Left lung (tissue), 4 donors: ENCODE measurements at regions not wholly inside any gene's neighbourhood (a gene's known extent, or its start where the extent isn't known, plus 50 kb on each side); places are given as distances from the start of the nearest gene placed in this dataset.

Experiments
- ATAC-seq: fragments of 200-7000 bp; cut with Tn5 transposase; one replicate; pipeline ENCODE4 v1.9.1; 2020; ENCODE audit warnings: moderate library complexity
- DNase-seq, 4 donors: peaks; one replicate each; pipeline ENCODE4 v3.0.0-alpha.2; 2013 to 2020
- H3K27ac ChIP-seq, 2 donors: fragments of 200-600 bp; sonication (generic) in 1 of 2; one replicate each; pipeline versions ENCODE4 v1.5.0 to v1.8.0; 2020 to 2021
- H3K27me3 ChIP-seq, 2 donors: fragments of 200-600 bp; sonication (generic) in 1 of 2; one replicate each; pipeline versions ENCODE4 v1.5.0 to v1.8.0; 2020 to 2021
- H3K36me3 ChIP-seq, 2 donors: fragments of 200-600 bp; sonication (generic) in 1 of 2; one replicate each; pipeline versions ENCODE4 v1.5.0 to v1.8.0; 2020 to 2021
- H3K4me1 ChIP-seq, 2 donors: fragments of 200-600 bp; one replicate each; pipeline ENCODE4 v1.8.0; 2021
- H3K4me3 ChIP-seq, 2 donors: fragments of 200-600 bp; sonication (generic) in 1 of 2; one replicate each; pipeline versions ENCODE4 v1.5.0 to v1.8.0; 2020 to 2021; ENCODE audit warnings: mild to moderate bottlenecking in 1 of 2
- H3K9me3 ChIP-seq, 2 donors: fragments of 200-600 bp; sonication (generic) in 1 of 2; one replicate each; pipeline versions ENCODE4 v1.5.0 to v1.8.0; 2020 to 2021
- intact Hi-C, 2 donors: fragments of 100-400 bp; cut with DNase I; formaldehyde crosslinking; loops; one replicate each; pipeline versions ENCODE4 v1.11.2 to v1.14.2; 2022
- TF ChIP-seq, protein P1 (sequence below), 2 donors: fragments of 200-600 bp; sonication (generic) in 1 of 2; IDR thresholded peaks; one replicate each; pipeline versions ENCODE4 v1.5.0 to v1.8.0; 2021; ENCODE audit warnings: antibody characterized with exemption in 2 of 2
- donor health status: DM: no; HTN: yes; CAD: no.
- donor health status: DM: no; HTN: no; CAD: no.

DNA sequence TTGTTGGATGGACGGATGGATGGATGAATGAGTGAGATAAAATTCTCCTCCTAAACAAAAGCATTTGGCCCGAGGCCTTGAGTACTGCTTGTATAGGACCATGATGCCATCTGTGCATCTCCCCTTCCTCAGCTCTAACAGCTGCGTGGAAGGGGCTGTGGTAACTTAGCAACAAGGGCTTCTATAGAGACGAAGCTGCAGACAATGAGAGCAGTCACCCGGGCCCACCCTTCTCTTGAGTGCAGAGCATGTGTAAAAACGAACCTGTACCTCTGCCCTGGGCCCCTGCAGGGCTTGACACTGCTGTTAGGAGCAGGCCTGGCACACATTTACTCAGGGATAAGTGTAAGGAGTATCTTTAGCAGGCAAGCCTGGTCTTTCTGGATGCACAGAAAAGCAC is 391.5 kb downstream of the CADM1 start:
- ATAC-seq: no peak
- Histone ChIP-seq H3K27ac (no peak overlapping the region), H3K4me1 (no peaks in the 10 kb centered on the region), H3K27me3 (no peaks in the 10 kb centered on the region), H3K4me3 (no peak overlapping the region), H3K36me3 (no peaks in the 10 kb centered on the region), H3K9me3 (no peaks in the 10 kb centered on the region)
- TF ChIP-seq, protein P1, sequence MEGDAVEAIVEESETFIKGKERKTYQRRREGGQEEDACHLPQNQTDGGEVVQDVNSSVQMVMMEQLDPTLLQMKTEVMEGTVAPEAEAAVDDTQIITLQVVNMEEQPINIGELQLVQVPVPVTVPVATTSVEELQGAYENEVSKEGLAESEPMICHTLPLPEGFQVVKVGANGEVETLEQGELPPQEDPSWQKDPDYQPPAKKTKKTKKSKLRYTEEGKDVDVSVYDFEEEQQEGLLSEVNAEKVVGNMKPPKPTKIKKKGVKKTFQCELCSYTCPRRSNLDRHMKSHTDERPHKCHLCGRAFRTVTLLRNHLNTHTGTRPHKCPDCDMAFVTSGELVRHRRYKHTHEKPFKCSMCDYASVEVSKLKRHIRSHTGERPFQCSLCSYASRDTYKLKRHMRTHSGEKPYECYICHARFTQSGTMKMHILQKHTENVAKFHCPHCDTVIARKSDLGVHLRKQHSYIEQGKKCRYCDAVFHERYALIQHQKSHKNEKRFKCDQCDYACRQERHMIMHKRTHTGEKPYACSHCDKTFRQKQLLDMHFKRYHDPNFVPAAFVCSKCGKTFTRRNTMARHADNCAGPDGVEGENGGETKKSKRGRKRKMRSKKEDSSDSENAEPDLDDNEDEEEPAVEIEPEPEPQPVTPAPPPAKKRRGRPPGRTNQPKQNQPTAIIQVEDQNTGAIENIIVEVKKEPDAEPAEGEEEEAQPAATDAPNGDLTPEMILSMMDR (IDR thresholded peaks at IDR 0.05): no peak
- intact Hi-C loops: no loop called here
- no peak for DNase-seq

GRCh38 chr11:115117956-115118493 is 386.2 kb downstream of the CADM1 start:
- Histone ChIP-seq H3K27ac (no peak overlapping the region), H3K4me1 (no peaks in the 10 kb centered on the region), H3K9me3 (no peaks in the 10 kb centered on the region), H3K36me3 (no peaks in the 10 kb centered on the region), H3K4me3 (no peak overlapping the region), H3K27me3 (no peaks in the 10 kb centered on the region)
- no peak for ATAC-seq
- intact Hi-C loops: no loop called here
- no peak for DNase-seq
- TF ChIP-seq, protein P1 (IDR thresholded peaks at IDR 0.05): no peak

GRCh38 chr11:115119146-115119545 is 385.1 kb downstream of the CADM1 start:
- intact Hi-C loops: no loop called here
- TF ChIP-seq, protein P1 (IDR thresholded peaks at IDR 0.05): no peak
- ATAC-seq: no peak

More at GRCh38 chr11:115119146-115119545, 385.1 kb downstream of the CADM1 start:
- Histone ChIP-seq H3K27me3 (no peaks in the 10 kb centered on the region), H3K27ac (no peak overlapping the region), H3K36me3 (no peaks in the 10 kb centered on the region), H3K4me3 (no peak overlapping the region), H3K9me3 (no peaks in the 10 kb centered on the region), H3K4me1 (no peaks in the 10 kb centered on the region)
- DNase-seq: no peak
